HG03095 (cell line): ENCODE measurements at regions not wholly inside any gene's neighbourhood (a gene's known extent, or its start where the extent isn't known, plus 50 kb on each side); places are given as distances from the start of the nearest gene placed in this dataset.

Experiments
- ATAC-seq: cut with Tn5 transposase; IDR thresholded peaks from one replicate; pipeline ENCODE4 v1.9.1; 2021; ENCODE audit warnings: moderate library complexity; ENCODE audit not compliant: unreplicated experiment

DNA sequence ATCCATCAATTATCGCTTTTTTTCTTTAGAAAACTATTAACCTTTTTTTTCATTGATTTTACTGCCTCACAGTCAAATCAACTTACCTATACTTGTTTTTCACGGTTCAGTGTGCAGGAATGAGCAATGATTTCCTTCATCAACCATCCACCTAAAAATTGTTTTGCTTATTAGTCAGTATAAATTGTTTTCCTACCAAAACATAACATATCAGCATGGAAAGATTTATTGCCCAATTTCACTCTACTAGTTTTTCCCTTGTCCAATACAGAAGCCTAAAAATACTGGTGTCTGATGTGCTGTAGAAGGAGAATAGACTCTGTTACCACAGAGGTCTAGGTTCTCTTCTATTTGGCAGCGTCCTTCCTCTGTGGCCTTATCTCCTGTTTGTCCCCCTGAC is 558.2 kb upstream of the CITED2 start:
- no peak for ATAC-seq

DNA sequence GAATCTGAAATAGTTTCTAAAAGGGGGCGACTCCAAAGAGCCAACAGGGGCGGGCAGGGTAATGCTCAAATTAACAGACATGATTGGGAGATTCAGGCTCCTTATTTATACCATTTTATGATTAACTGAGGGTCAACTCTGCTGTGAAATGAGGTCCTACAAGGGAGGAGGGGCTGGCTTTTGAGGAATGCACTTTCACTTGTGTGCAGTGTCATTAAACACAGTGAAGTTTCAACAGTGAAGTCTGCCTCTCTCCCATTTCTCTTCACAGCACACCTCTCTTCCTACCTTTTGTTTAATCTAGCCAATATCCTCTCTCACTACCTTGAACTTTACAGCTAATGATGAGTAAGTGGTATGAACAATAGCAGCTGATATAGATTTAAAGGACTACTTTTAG is 557.3 kb upstream of the CITED2 start:
- no peak for ATAC-seq

DNA sequence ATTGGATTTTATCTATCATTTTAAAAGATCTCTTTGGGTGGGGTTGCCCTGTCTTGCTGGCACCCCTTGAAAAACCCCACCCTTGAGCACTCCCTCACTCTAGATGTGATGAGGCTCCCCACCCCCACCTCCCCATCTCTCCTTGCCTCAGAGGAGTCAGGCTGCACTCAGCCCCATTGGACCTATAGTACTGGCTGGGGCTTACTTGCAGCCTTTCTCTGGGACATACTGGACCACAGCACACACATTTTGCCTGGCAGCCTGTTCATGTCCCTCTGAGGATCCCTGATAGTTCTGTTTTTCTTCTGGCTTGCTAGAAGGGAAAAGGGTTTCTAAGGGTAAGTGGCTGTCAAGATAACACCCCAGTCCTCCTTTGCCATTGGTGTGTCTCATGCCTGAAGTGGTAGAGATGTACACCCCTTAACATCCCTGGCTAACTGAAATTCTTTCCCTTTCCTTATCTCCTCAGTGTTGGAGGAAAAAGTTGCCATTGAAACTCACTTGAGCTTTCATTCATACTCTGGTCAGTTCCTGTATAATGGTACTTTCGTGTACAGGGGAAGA is 553.4 kb upstream of the CITED2 start:
- no peak for ATAC-seq

DNA sequence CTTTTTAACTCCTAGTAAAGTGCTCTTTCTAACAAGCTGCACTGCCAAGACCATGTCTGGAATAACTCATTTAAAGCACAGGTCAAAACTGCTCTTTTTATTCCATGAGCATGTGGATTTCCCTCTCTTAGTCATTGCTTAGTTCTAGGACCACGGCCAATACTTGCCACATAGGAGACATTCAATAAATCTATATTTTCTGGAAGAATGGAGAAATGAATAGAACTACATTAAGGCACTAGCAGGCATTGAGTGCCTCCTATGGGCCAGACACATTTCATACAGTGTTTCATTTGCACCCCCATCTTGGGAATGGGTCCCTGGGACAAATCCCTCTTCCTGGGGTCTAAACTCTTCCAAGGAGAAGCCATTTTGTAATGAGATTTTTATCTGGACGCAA is 552.8 kb upstream of the CITED2 start:
- no peak for ATAC-seq

DNA sequence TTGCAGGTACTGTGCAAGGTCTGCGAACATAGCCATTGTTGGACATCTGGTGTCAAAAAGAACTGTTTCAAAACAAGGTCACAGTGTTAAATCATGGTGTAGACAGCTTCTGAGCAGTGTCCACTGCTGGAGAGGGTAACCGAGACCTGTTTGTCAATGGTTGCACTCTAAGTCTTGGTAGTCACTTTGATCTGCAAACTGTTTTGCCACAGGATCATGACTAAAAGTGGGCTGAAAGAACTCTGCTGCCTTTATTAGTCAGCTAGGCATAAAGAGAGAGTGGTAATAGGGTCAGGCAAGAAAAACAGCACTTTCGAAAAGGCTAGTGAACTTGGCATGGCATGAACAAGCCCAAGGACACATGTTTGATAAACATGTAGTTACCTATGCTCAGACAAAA is 552.3 kb upstream of the CITED2 start:
- no peak for ATAC-seq

DNA sequence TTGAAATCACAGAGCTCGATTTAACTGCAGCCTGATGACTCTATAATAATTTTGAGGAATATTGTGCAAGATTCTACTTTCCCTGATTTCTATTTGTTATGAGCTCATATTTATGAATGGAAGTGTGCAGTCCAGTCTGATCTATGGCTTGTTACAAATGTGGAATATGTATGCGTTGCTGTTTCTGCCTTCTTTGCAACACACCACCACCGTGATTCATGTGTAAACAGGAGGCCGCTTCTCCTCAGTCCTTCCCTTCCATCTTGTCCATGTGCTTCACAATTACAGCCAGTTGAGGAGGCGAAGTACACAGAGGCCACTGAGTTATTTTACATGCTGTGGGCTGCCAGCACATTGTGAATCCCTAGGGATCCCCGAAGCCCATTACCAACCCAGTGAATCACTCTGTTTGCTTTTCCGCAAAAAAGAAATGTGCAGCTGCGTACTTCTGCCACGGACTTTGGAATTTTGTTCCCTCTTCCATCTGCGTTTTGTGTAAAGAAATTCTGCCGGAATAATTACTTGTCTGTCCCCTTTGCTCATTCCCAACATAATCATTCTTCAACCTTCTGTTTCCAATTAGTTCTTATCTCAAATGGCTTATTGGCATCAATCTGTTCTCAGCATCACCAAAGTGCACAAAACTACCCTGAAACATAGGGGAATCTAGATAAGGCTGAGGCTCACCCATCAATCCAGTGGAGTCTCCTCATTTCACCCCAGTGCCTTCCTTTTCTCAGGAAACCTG is 551.6 kb upstream of the CITED2 start:
- ATAC-seq = no peak

DNA sequence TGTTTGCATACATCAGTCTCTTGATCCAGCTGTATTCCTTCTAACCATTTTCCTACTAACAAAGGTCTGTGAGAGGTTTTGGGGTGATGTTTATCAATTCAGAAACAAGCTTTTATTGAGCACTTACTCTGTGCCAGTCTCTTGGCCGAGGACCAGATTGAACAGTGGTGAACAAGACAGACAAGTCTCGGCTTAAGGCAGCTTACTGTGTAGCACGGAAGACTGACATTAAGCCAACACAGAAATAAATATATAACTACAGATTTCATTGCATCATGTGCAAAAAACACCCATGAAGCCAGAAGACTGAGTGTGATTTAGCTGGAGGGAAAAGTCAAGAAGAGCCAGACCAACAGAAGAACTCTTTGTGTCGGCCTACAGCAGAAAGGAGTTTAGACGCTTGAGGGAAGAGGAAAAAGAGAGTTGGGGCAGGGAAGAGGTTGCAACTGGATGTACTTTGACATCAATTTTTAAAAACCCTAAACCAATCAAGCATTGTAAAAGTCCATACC is 549.6 kb upstream of the CITED2 start:
- no peak for ATAC-seq

DNA sequence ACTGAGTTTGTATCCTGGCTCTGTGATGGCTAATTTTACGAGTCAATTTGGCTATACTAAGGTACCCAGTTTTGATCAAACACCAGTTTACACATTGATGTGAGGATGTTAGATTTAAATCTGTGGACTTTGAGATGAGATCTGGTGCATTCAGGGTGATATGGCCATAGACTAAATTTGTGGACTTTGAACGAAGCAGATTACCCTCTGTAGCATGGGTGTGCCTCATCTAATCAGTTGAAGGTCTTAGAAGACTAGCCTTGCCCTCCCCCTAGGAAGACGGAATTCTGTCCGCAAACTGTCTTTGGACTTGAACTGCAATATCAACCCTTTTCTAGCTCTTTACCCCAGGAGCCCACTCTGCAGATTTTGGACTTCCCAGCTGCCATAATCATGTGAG is 547.8 kb upstream of the CITED2 start:
- no peak for ATAC-seq

DNA sequence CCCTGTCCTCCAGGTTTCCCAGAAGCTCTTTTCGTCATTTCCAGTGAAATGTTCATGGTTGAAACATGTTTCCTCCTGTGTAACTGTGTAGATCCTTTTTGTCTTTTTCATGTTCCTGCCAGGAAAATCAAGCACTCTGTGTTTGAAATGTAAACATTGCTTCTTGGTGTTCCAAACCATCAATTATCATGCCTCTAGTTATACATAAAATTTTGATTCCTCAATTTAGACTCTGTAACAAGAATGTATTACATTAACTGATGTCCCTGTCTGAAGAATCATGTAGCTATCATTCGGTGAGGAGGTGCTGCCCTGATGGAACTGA is 546.3 kb upstream of the CITED2 start:
- ATAC-seq = no peak

DNA sequence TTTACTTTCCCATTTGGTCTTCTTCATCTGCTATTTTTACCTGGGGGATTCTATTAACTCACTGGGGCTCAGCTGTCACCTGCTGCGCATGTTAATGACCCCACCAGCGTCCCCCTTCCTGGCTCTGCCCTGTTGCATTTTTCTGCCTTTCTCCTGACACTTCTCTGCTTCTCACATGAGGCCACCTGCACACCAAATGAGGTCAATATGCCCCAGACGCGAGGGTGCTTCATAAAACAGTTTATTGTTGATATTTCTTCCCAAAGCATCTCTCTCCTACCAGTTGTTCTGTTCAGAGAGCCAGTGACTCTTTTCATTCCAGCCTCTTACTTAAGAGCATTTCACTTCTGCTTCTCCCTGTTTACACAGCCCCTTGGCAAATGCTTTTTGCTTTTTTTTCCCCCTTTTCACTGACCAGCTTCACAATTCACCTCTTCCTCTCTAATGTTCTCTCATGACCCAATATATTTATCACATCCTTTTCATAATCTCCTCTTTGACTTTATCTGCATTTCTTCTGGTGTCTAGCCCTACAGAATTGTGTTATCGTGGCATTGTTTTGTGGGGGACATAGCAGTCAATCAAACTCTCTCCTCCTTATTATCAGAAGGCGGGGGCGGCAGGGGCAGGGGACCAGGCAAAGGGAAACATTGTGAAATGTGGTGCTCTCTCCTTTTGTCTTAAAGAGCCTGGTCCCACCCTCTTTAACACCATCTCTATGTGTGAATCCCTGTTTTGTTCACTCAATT is 545.8 kb upstream of the CITED2 start:
- ATAC-seq = no peak

DNA sequence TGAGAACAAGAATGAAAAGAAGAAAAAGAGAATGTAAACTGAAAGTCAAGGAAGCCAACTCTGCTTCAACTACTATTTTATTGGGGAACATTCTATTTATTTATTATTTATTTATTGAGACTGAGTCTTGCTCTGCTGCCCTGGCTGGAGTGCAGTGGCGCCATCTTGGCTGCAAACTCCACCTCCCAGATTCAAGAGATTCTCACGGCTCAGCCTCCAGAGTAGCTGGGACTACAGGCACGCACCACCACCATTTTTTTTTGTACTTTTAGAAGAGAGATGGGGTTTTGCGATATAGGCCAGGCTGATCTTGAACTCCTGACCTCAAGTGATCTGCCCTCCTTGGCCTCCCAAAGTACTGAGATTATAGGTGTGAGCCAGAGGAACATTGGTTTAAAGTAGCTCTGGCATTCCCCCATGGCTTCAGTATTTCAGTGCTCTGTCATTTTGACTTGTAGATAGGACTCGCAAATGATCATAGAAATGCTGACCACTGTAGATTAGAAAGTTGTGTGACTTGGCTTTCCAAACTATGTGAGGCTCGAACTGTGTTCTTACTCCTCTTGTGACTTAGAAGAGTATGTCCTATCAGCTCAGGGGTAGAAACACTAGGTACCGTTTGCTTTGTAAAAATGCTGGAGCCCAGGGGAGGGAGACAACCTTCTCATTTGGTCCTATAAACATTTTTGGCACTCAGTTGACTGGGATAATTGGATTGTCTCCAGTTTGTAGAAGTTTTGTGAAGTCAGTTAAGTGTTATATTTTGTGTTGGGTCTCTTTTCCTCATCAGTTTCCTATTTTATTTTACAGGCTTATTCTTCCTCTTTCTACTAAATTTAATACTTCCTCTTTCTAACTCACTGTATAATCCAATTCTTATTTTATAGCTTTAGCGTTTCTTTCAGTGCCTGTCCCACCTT is 544.9 kb upstream of the CITED2 start:
- no peak for ATAC-seq

DNA sequence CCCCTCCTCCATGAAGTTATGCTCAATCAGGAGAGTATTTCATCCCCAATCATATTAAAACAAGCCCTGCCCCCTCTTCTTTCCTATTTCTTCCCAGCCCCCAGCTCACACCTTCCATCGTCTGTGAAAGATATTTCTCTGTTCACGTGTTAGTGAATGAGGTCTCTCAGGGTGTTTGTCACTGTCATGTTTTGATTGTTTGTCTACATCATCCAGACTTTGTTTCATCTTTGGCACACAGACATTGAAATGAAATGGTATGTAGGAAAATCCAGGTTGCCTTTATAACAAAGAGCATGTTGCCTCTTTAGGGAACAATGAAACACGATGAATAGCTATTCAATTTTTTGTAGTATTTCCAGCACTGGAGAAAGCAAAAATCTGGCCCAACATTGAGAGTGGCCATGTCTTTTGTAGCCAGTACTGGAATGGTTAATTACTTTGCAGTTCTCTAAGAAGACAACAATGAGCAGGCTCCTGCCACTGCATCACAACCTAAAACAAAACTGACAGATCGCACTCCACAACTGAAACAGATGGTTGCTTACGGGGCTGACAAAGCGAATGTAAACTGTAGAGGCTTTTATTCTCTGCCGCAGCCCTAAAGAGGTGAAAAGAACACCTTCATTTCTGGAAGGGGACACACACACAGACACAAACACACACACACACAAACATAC is 543.6 kb upstream of the CITED2 start:
- no peak for ATAC-seq

DNA sequence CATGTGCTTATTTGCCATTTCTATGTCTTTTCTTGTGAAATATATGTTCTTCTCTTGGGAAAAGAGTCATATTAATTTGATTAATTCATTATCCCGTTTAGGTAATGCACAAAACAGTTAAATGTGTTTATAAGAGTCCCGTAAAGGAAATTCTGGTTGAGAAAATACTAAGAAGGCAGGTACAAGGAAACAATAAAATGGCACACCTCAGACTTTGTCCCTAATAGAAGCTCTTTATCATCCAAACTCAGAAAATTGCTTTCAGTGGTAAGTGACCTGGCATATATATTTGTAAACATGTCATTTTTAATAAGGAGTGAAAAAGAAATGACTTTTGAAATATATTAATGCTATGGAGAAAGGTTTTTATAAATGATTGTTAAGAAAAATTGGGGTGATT is 540.5 kb upstream of the CITED2 start:
- ATAC-seq = no peak

DNA sequence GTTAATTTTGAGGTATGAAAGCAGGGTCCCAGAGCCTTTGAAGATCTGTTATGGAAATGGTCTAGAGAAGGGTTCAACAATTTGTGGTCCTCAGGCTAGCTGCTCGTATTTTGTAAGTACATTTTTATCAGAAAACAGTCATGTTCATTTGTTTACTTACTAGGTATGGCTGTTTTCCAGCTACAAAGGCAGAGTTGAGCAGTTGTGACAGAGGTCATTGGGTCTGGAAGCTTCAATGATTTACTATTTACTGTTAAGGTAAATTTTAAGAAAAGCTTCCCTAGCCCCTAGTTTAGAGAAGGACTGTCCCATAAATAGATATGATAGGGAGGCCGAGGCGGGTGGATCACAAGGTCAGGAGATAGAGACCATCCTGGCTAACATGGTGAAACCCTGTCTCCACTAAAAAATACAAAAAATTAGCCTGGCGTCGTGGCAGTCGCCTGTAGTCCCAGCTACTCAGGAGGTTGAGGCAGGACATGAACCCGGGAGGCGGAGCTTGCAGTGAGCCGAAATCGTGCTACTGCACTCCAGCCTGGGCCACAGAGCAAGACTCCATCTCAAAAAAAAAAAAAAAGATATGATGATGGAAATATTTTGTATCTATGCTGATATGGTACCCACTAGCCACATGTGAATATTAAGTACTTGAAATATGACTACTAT is 538.4 kb upstream of the CITED2 start:
- no peak for ATAC-seq

DNA sequence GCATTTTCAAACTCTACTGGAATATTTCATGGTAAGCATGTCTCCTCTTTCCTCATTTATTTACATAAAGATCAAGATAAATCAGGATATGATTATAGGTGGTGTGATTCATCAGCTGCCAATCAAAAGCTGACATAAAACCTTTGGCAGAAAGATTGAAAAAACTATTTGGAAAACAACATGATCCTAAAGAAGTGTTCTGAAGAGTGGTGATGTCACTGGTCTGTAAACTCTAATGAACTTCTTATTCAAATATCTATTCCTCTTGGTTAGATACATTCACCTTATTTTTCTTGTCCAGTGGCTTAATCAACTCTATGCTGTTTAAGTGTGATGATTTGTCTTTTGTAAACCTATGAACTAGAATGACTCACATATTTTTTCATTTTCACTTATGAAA is 535.5 kb upstream of the CITED2 start:
- no peak for ATAC-seq

DNA sequence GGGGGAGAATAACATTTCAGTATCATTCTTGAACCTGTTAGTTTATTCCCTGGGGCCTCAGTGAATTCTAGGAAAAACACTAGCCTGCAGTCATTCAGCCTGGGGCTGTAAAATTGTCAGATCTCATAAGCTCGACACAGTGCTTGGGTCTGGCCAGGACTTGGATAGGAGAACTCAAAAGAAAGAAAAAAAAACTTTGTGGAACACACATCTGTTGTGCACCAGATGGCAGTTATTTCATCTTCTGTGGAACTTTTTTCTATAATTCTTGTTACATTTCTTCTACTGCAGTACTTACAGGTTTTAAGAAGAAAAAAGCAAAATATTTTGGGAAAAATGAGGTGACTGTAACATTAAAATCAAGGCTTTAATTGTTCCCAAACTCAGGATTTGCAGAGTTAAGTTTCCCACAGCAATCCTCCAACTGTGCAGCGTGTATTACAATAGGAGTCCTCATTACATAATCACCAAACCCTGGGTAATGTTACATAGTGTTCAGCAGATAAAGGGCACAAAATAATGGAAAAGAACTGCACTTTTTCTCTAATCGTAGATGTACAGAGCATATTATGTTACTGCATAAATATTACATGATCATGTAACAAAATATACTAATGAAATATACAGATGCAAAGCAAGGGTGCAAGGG is 531.1 kb upstream of the CITED2 start:
- ATAC-seq = no peak

DNA sequence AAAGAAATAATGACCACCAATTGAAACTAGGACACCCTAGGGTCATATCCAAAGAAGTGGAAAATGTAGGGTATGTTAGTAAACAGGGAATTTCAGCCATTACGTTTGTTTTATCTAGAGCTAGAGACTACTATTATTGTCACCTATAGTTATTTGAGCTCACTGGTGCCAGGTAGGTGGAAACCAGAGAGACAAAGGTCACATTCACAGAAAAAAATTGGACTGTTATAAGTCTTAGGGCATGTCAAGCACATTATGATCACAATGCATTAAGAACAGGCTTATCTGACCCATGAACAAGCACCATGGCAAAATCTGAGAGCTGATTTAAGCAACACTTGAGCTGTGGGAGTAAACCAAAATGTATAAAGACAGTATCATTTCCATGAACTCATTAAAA is 530.1 kb upstream of the CITED2 start:
- no peak for ATAC-seq

DNA sequence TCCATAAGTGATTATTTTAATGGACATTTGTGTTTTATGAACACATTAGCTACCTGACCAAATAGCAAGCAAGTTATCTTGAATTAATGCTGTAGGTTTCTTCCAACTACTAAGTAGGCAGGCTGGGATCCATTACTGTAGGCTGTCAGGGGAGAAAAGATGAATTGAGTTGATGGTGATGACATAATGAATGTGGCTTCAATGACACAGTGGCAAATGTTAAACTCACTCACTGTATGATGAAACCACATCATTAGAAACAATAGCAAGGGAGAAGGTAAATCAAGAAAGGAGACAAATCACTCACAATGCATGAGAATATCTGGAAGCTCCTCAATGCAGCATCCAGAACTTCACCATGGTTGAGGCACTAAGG is 529.7 kb upstream of the CITED2 start:
- ATAC-seq = peak; percentile 6

DNA sequence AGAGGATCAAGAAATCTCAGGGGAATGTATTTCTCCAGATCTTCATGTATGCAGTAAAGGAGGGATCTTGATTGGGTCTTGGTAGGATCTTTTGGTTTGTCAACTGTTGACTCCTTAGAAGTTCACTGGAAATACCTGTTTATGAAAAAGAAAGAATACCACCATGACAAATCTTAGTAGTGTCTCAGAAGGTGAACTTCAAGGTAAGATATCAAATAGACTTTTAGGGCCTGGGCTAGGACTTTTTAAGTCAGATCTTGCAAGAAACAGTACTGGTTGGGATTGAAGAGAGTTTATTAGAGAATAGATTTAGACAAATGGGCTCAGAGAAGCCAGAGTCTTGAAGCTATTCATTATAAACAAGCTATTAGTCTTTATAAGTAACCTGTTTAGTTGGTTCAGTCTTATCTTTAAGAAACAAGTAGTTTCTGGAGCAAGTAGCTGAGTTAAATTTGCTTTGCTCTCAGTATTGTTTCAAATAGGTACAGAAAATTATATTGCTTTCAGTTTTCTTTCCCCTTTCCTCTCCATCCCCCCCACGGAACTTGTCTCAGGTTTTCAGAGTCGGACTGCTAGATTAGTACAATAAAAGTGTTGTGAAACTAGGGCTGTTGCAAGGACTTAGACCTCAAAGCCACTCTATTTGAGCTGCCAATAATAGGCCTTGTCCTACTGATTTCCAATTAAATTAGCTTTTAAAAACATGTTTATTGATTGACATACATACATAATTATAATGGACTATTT is 529.1 kb upstream of the CITED2 start:
- ATAC-seq = peak; percentile 99
